Left lung (tissue), 4 donors: ENCODE measurements at regions not wholly inside any gene's neighbourhood (a gene's known extent, or its start where the extent isn't known, plus 50 kb on each side); places are given as distances from the start of the nearest gene placed in this dataset.
"Not testable (repeated sequence)": the region's sequence is repeated elsewhere in the genome, so short reads cannot be mapped to it uniquely, and the experiment has no call there.

Experiments used
- ATAC-seq: fragments of 200-7000 bp; cut with Tn5 transposase; one replicate; pipeline ENCODE4 v1.9.1; 2020; ENCODE audit warnings: moderate library complexity
- DNase-seq, 4 donors: peaks; one replicate each; pipeline ENCODE4 v3.0.0-alpha.2; 2013 to 2020
- H3K27ac ChIP-seq, 2 donors: fragments of 200-600 bp; sonication (generic) in 1 of 2; one replicate each; pipeline versions ENCODE4 v1.5.0 to v1.8.0; 2020 to 2021
- H3K27me3 ChIP-seq, 2 donors: fragments of 200-600 bp; sonication (generic) in 1 of 2; one replicate each; pipeline versions ENCODE4 v1.5.0 to v1.8.0; 2020 to 2021
- H3K36me3 ChIP-seq, 2 donors: fragments of 200-600 bp; sonication (generic) in 1 of 2; one replicate each; pipeline versions ENCODE4 v1.5.0 to v1.8.0; 2020 to 2021
- H3K4me1 ChIP-seq, 2 donors: fragments of 200-600 bp; one replicate each; pipeline ENCODE4 v1.8.0; 2021
- H3K4me3 ChIP-seq, 2 donors: fragments of 200-600 bp; sonication (generic) in 1 of 2; one replicate each; pipeline versions ENCODE4 v1.5.0 to v1.8.0; 2020 to 2021; ENCODE audit warnings: mild to moderate bottlenecking in 1 of 2
- H3K9me3 ChIP-seq, 2 donors: fragments of 200-600 bp; sonication (generic) in 1 of 2; one replicate each; pipeline versions ENCODE4 v1.5.0 to v1.8.0; 2020 to 2021
- intact Hi-C, 2 donors: fragments of 100-400 bp; cut with DNase I; formaldehyde crosslinking; loops; one replicate each; pipeline versions ENCODE4 v1.11.2 to v1.14.2; 2022
- TF ChIP-seq, protein P1 (sequence below), 2 donors: fragments of 200-600 bp; sonication (generic) in 1 of 2; IDR thresholded peaks; one replicate each; pipeline versions ENCODE4 v1.5.0 to v1.8.0; 2021; ENCODE audit warnings: antibody characterized with exemption in 2 of 2
- donor health status: DM: no; HTN: yes; CAD: no.
- donor health status: DM: no; HTN: no; CAD: no.

DNA sequence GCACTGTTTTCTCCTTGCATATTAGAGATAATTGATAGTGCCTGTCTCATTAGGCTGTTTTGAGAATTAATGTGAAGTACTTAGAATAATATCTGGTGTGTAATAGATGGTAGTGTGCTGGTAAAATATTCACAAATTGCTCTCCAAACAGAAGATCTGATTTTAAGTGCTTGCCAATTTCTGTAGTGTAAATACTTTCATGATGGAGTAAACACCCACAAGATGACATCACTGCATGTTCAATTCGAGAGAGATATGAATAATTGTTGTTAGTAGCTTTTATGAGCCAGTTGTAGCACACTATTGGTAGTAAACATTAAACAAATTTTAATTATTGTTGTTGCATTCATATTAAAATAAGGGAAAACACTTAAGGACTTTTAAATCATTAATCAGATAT is 392.3 kb upstream of the RIOK2 start:
- H3K4me1 ChIP-seq = no peaks in the 10 kb centered on the region
- TF ChIP-seq, protein P1, sequence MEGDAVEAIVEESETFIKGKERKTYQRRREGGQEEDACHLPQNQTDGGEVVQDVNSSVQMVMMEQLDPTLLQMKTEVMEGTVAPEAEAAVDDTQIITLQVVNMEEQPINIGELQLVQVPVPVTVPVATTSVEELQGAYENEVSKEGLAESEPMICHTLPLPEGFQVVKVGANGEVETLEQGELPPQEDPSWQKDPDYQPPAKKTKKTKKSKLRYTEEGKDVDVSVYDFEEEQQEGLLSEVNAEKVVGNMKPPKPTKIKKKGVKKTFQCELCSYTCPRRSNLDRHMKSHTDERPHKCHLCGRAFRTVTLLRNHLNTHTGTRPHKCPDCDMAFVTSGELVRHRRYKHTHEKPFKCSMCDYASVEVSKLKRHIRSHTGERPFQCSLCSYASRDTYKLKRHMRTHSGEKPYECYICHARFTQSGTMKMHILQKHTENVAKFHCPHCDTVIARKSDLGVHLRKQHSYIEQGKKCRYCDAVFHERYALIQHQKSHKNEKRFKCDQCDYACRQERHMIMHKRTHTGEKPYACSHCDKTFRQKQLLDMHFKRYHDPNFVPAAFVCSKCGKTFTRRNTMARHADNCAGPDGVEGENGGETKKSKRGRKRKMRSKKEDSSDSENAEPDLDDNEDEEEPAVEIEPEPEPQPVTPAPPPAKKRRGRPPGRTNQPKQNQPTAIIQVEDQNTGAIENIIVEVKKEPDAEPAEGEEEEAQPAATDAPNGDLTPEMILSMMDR (IDR thresholded peaks at IDR 0.05) = no peak
- H3K27ac ChIP-seq = no peak overlapping the region
- peaks cover 0 to 11% of the 10 kb centered on the region in 2 donors for H3K9me3 ChIP-seq
- H3K4me3 ChIP-seq = no peak overlapping the region
- ATAC-seq (no peak), DNase-seq (no peak)
- no peaks in the 10 kb centered on the region for H3K36me3 ChIP-seq
- H3K27me3 ChIP-seq = no peaks in the 10 kb centered on the region
- intact Hi-C loops = no loop called here

DNA sequence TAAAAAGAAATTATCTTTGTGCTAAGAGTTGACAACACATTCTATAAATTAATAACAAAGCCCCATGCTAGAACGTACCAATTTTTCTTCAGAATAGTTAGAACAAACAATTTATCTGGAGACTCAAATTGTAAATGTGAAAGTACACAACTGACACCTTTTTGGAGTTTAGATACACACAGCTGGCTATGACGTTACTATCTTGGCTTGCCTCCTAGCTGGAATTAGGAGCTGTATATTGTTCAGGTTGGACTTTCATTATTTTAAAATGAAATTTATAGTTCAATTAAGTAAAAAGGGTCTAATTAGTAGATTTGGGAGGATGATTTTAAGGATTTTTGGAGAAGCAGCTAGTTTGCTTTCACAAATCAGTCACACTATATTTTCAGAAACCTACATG is 393.9 kb upstream of the RIOK2 start:
- no peaks in the 10 kb centered on the region for H3K4me1 ChIP-seq
- H3K9me3 ChIP-seq = peaks cover 0 to 2% of the 10 kb centered on the region in 2 donors
- no peak overlapping the region for H3K27ac ChIP-seq
- H3K36me3 ChIP-seq = no peaks in the 10 kb centered on the region
- intact Hi-C loops = no loop called here
- ATAC-seq (no peak), DNase-seq (no peak)
- TF ChIP-seq, protein P1 (IDR thresholded peaks at IDR 0.05) = no peak
- no peak overlapping the region for H3K4me3 ChIP-seq
- no peaks in the 10 kb centered on the region for H3K27me3 ChIP-seq

DNA sequence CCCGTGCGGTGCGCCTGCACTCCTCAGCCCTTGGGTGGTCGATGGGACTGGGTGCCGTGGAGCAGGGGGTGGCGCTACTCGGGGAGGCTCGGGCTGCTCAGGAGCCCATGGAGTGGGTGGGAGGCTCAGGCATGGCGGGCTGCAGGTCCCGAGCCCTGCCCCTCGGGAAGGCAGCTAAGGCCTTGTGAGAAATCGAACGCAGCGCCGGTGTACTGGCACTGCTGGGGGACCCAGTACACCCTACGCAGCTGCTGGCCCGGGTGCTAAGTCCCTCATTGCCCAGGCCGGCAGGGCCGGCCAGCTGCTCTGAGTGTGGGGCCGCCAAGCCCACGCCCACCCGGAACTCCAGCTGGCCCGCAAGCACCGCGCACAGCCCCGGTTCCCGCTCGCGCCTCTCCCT is 396.9 kb upstream of the RIOK2 start:
- H3K36me3 ChIP-seq, H3K4me1 ChIP-seq, H3K27me3 ChIP-seq, H3K9me3 ChIP-seq, intact Hi-C loops, ATAC-seq, H3K27ac ChIP-seq, H3K4me3 ChIP-seq: not testable (repeated sequence)
- peak in 1 of 4 donors; percentile 65 for DNase-seq

DNA sequence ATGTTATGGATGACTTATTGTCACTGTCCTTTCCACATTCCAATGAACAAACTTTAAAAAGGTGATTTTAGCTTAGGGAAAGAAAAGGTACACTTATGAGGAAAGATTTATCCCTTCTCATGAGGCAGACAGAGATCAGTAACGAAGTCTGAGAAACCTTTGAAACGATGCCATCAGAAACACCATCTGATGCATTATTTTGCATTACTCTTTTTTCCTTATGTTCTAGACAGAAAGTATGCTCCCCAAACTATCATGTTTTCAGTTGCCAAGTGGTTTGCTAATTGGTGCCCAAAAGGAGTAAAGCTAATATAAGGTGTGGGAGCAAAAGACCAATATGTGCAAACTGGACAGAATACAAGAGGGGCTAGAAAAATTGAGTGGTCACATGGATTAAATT is 397.7 kb upstream of the RIOK2 start:
- Histone ChIP-seq H3K4me1 (no peaks in the 10 kb centered on the region), H3K9me3 (peaks cover 0 to 2% of the 10 kb centered on the region in 2 donors), H3K4me3 (no peak overlapping the region), H3K36me3 (no peaks in the 10 kb centered on the region), H3K27ac (no peak overlapping the region), H3K27me3 (no peaks in the 10 kb centered on the region)
- no peak for DNase-seq
- no peak for ATAC-seq
- intact Hi-C loops = no loop called here
- TF ChIP-seq, protein P1 (IDR thresholded peaks at IDR 0.05) = no peak

DNA sequence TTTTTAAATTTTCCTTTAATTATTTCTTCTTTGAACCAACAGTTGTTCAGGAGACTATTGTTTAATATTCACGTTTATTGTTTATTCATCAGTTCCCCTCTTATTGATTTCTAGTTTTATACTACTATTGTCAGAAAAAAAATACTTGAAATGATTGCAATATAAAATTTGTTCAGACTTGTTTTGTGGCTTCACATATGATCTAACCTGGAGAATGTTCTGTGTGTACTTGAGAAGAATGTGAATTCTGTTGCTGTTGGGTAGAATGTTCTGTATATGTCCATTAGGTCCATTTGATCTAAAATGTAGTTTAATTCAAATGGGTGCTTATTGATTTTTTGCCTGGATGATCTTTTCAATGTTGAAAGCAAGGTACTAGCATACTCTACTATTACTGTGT is 408.7 kb upstream of the RIOK2 start:
- intact Hi-C loops = no loop called here
- TF ChIP-seq, protein P1 (IDR thresholded peaks at IDR 0.05) = no peak
- no peak overlapping the region for H3K27ac ChIP-seq

DNA sequence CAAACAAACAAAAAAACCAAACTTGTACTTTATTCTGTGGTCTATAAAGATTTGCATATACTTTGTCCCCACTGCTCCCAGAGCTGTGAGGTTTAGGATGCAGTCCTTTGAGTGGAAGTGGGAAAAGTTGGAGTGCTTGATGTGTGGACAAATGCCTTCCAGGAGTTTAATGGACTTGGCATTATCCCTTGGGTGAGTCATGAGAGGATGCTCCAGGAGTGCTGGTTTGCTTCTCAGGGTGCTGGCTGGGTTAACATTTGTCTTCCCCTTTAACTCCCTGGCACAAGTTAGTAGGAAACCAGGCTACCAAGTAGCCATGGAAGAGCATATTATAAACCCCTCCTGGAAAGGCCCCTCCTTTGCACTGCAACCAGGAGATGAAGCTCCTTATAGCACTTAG is 417.4 kb upstream of the RIOK2 start:
- H3K4me3 ChIP-seq = no peak overlapping the region
- no peak for ATAC-seq
- no peaks in the 10 kb centered on the region for H3K27me3 ChIP-seq
- DNase-seq = no peak
- intact Hi-C loops = no loop called here
- TF ChIP-seq, protein P1 (IDR thresholded peaks at IDR 0.05) = no peak
- H3K36me3 ChIP-seq = no peaks in the 10 kb centered on the region
- peaks cover 6 to 66% of the 10 kb centered on the region in 2 donors for H3K9me3 ChIP-seq
- no peaks in the 10 kb centered on the region for H3K4me1 ChIP-seq
- no peak overlapping the region for H3K27ac ChIP-seq

More for the DNA sequence above, 408.7 kb upstream of the RIOK2 start:
- no peaks in the 10 kb centered on the region for H3K36me3 ChIP-seq
- no peaks in the 10 kb centered on the region for H3K27me3 ChIP-seq
- H3K4me3 ChIP-seq = no peak overlapping the region
- no peaks in the 10 kb centered on the region for H3K4me1 ChIP-seq
- ATAC-seq (no peak), DNase-seq (no peak)
- peaks cover 0 to 18% of the 10 kb centered on the region in 2 donors for H3K9me3 ChIP-seq
